Panc1 (cell line): ENCODE measurements at regions not wholly inside any gene's neighbourhood (a gene's known extent, or its start where the extent isn't known, plus 50 kb on each side); places are given as distances from the start of the nearest gene placed in this dataset.

Experiments used
- CTCF ChIP-seq: fragments of 450-650 bp; IDR thresholded peaks from 2 replicates; pipeline ENCODE4 v1.5.1; 2017; ENCODE audit warnings: mild to moderate bottlenecking
- SIN3A ChIP-seq: IDR thresholded peaks from 2 replicates; pipeline ENCODE4 v1.6.1; 2012; ENCODE audit warnings: low read depth, mild to moderate bottlenecking, low read length, moderate library complexity, borderline replicate concordance; ENCODE audit not compliant: insufficient read depth

- TF ChIP-seq CTCF: no peak
- TF ChIP-seq SIN3A: no peak
Measured at GRCh38 chr10:120770496-120770895, 80.7 kb upstream of the WDR11 start.
